OCI-LY7 (cell line): ENCODE measurements at regions not wholly inside any gene's neighbourhood (a gene's known extent, or its start where the extent isn't known, plus 50 kb on each side); places are given as distances from the start of the nearest gene placed in this dataset.

Source experiments
- EZH2phosphoT487 ChIP-seq: fragments of 200-600 bp; sonication (generic); IDR thresholded peaks from 2 replicates; pipeline ENCODE4 v1.6.1; 2018; ENCODE audit warnings: low read depth, borderline replicate concordance, mild to moderate bottlenecking, mixed run types, antibody characterized with exemption, low read length, moderate library complexity, mixed read lengths
- TF ChIP-seq, protein P1 (sequence below): fragments of 200-600 bp; sonication (generic); conservative IDR thresholded peaks from 2 replicates; pipeline ENCODE4 v1.5.1; 2014; ENCODE audit warnings: mild to moderate bottlenecking, antibody characterized with exemption, low read length, moderate library complexity, mixed read lengths

- TF ChIP-seq, protein P1, sequence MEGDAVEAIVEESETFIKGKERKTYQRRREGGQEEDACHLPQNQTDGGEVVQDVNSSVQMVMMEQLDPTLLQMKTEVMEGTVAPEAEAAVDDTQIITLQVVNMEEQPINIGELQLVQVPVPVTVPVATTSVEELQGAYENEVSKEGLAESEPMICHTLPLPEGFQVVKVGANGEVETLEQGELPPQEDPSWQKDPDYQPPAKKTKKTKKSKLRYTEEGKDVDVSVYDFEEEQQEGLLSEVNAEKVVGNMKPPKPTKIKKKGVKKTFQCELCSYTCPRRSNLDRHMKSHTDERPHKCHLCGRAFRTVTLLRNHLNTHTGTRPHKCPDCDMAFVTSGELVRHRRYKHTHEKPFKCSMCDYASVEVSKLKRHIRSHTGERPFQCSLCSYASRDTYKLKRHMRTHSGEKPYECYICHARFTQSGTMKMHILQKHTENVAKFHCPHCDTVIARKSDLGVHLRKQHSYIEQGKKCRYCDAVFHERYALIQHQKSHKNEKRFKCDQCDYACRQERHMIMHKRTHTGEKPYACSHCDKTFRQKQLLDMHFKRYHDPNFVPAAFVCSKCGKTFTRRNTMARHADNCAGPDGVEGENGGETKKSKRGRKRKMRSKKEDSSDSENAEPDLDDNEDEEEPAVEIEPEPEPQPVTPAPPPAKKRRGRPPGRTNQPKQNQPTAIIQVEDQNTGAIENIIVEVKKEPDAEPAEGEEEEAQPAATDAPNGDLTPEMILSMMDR: no peak
- TF ChIP-seq EZH2phosphoT487: no peak
Observed at GRCh38 chr12:93977081-93977480, 171.3 kb upstream of the PLXNC1 start.
